Astrocyte (in vitro differentiated cells and primary cell): ENCODE measurements at regions not wholly inside any gene's neighbourhood (a gene's known extent, or its start where the extent isn't known, plus 50 kb on each side); places are given as distances from the start of the nearest gene placed in this dataset.

Experiments used
- DNase-seq: peaks from one replicate; pipeline ENCODE4 v3.0.0-alpha.2; 2010; ENCODE audit warnings: low read depth
- FAIRE-seq: peaks from 2 replicates; lab custom pipeline; 2011; peaks lifted over from hg19 to GRCh38; lab: Jason Lieb, UNC
- H2AFZ ChIP-seq: 2 replicates; pipeline ENCODE4 v1.6.0; 2012; ENCODE audit warnings: low read depth, low read length, inconsistent platforms
- H3K27ac ChIP-seq: 2 replicates; pipeline ENCODE4 v1.5.1; 2011; ENCODE audit warnings: low read depth, low read length, inconsistent platforms
- H3K27me3 ChIP-seq: 2 replicates; pipeline ENCODE4 v1.6.0; 2011; ENCODE audit warnings: low read length, inconsistent platforms; ENCODE audit not compliant: insufficient read depth
- H3K36me3 ChIP-seq: 2 replicates; pipeline ENCODE4 v1.5.1; 2011; ENCODE audit warnings: low read length, inconsistent platforms; ENCODE audit not compliant: insufficient read depth
- H3K4me1 ChIP-seq: 2 replicates; pipeline ENCODE4 v1.5.1; 2011; ENCODE audit warnings: low read length, inconsistent platforms; ENCODE audit not compliant: insufficient read depth
- H3K4me2 ChIP-seq: 2 replicates; pipeline ENCODE4 v1.6.0; 2012; ENCODE audit warnings: low read length, inconsistent platforms
- H3K4me3 ChIP-seq: 2 replicates; pipeline ENCODE4 v1.5.1; 2011; ENCODE audit warnings: low read depth, mild to moderate bottlenecking, low read length, inconsistent platforms; ENCODE audit not compliant: insufficient read depth
- H3K79me2 ChIP-seq: 2 replicates; pipeline ENCODE4 v1.6.0; 2012; ENCODE audit warnings: mild to moderate bottlenecking, low read length, inconsistent platforms; ENCODE audit not compliant: insufficient read depth
- H3K9ac ChIP-seq: 2 replicates; pipeline ENCODE4 v1.6.0; 2012; ENCODE audit warnings: mild to moderate bottlenecking, low read length, inconsistent platforms
- H3K9me3 ChIP-seq: 2 replicates; pipeline ENCODE4 v1.5.1; 2012; ENCODE audit warnings: low read depth, mild to moderate bottlenecking, low read length, inconsistent platforms; ENCODE audit not compliant: insufficient read depth
- H4K20me1 ChIP-seq: 2 replicates; pipeline ENCODE4 v1.6.0; 2012; ENCODE audit warnings: low read length, inconsistent platforms; ENCODE audit not compliant: insufficient read depth
- H3K27ac Mint-ChIP-seq: one replicate; pipeline ENCODE4 v1.8.0; 2021; ENCODE audit warnings: mild to moderate bottlenecking, mixed read lengths; ENCODE audit not compliant: unreplicated experiment
- H3K27me3 Mint-ChIP-seq: one replicate; pipeline ENCODE4 v1.8.0; 2021; ENCODE audit warnings: low read depth, mixed read lengths; ENCODE audit not compliant: unreplicated experiment
- H3K36me3 Mint-ChIP-seq: one replicate; pipeline ENCODE4 v1.8.0; 2021; ENCODE audit warnings: low read depth, mixed read lengths; ENCODE audit not compliant: unreplicated experiment
- H3K4me1 Mint-ChIP-seq: one replicate; pipeline ENCODE4 v1.8.0; 2021; ENCODE audit warnings: low read depth, mixed read lengths; ENCODE audit not compliant: unreplicated experiment
- H3K4me3 Mint-ChIP-seq: one replicate; pipeline ENCODE4 v1.8.0; 2021; ENCODE audit warnings: mild to moderate bottlenecking, moderate library complexity, mixed read lengths; ENCODE audit not compliant: unreplicated experiment
- H3K9me3 Mint-ChIP-seq: one replicate; pipeline ENCODE4 v1.8.0; 2021; ENCODE audit warnings: mild to moderate bottlenecking, mixed read lengths; ENCODE audit not compliant: unreplicated experiment
- CTCF ChIP-seq: IDR thresholded peaks from 2 replicates; pipeline ENCODE4 v1.5.1; 2011; ENCODE audit warnings: low read depth, mild to moderate bottlenecking, inconsistent platforms, low read length, moderate library complexity; ENCODE audit not compliant: insufficient read depth
- EZH2 ChIP-seq: IDR thresholded peaks from 2 replicates; pipeline ENCODE4 v1.6.1; 2012; ENCODE audit warnings: mild to moderate bottlenecking, low read length, inconsistent platforms; ENCODE audit not compliant: insufficient read depth

GRCh38 chr3:150248888-150249681 lies 159.0 kb upstream of the TSC22D2 start:
- no peaks in the 10 kb centered on the region for H3K9me3 ChIP-seq
- DNase-seq (no peak), FAIRE-seq (peak; percentile 5)
- TF ChIP-seq CTCF (no peak), EZH2 (no peak)
- H3K9ac ChIP-seq, result peak overlapping the region; percentile 54
- no peaks in the 10 kb centered on the region for H3K27me3 Mint-ChIP-seq
- H3K27ac Mint-ChIP-seq, result peak overlapping the region; percentile 97
- no peak overlapping the region for H2AFZ ChIP-seq
- peaks cover 58% of the 10 kb centered on the region for H3K4me1 Mint-ChIP-seq
- H3K36me3 Mint-ChIP-seq, result no peaks in the 10 kb centered on the region
- peaks cover 38% of the 10 kb centered on the region for H3K4me1 ChIP-seq
- peak overlapping the region; percentile 70 for H3K4me2 ChIP-seq
- no peaks in the 10 kb centered on the region for H3K79me2 ChIP-seq
- H3K9me3 Mint-ChIP-seq, result peaks cover 3% of the 10 kb centered on the region
- no peak overlapping the region for H3K4me3 ChIP-seq
- peak overlapping the region; percentile 55 for H3K4me3 Mint-ChIP-seq
- H3K27ac ChIP-seq, result peak overlapping the region; percentile 50
- no peaks in the 10 kb centered on the region for H3K27me3 ChIP-seq
- no peaks in the 10 kb centered on the region for H3K36me3 ChIP-seq
- H4K20me1 ChIP-seq, result no peaks in the 10 kb centered on the region

GRCh38 chr3:150248116-150248887 lies 159.8 kb upstream of the TSC22D2 start:
- H3K27me3 ChIP-seq, result no peaks in the 10 kb centered on the region
- peaks cover 34% of the 10 kb centered on the region for H3K4me1 ChIP-seq
- Mint-ChIP-seq H3K4me3 (peak overlapping the region; percentile 55), H3K27ac (peak overlapping the region; percentile 97), H3K27me3 (no peaks in the 10 kb centered on the region), H3K9me3 (peaks cover 3% of the 10 kb centered on the region), H3K4me1 (peaks cover 58% of the 10 kb centered on the region), H3K36me3 (no peaks in the 10 kb centered on the region)
- peak overlapping the region; percentile 54 for H3K9ac ChIP-seq
- no peaks in the 10 kb centered on the region for H3K36me3 ChIP-seq
- no peaks in the 10 kb centered on the region for H3K79me2 ChIP-seq
- no peak overlapping the region for H2AFZ ChIP-seq
- no peaks in the 10 kb centered on the region for H4K20me1 ChIP-seq
- TF ChIP-seq CTCF (no peak), EZH2 (no peak)
- H3K4me2 ChIP-seq, result peak overlapping the region; percentile 70
- DNase-seq, result peak; percentile 93
- H3K4me3 ChIP-seq, result no peak overlapping the region
- H3K27ac ChIP-seq, result peak overlapping the region; percentile 60
- peak; percentile 86 for FAIRE-seq
- no peaks in the 10 kb centered on the region for H3K9me3 ChIP-seq
